Lower leg skin (tissue), 3 donors: ENCODE measurements at regions not wholly inside any gene's neighbourhood (a gene's known extent, or its start where the extent isn't known, plus 50 kb on each side); places are given as distances from the start of the nearest gene placed in this dataset.

Source experiments
- POLR2A ChIP-seq, 2 donors: fragments of 450-650 bp; IDR thresholded peaks; one replicate each; pipeline ENCODE4 v1.6.1; 2016 to 2017; ENCODE audit warnings: antibody characterized with exemption in 2 of 2, mild to moderate bottlenecking in 1 of 2, moderate library complexity in 1 of 2
- TF ChIP-seq, protein P1 (sequence below), 3 donors: fragments of 450-650 bp; IDR thresholded peaks; one replicate each; pipeline ENCODE4 v1.5.1; 2016; ENCODE audit warnings: antibody characterized with exemption in 3 of 3, mild to moderate bottlenecking in 3 of 3, moderate library complexity in 2 of 3

DNA sequence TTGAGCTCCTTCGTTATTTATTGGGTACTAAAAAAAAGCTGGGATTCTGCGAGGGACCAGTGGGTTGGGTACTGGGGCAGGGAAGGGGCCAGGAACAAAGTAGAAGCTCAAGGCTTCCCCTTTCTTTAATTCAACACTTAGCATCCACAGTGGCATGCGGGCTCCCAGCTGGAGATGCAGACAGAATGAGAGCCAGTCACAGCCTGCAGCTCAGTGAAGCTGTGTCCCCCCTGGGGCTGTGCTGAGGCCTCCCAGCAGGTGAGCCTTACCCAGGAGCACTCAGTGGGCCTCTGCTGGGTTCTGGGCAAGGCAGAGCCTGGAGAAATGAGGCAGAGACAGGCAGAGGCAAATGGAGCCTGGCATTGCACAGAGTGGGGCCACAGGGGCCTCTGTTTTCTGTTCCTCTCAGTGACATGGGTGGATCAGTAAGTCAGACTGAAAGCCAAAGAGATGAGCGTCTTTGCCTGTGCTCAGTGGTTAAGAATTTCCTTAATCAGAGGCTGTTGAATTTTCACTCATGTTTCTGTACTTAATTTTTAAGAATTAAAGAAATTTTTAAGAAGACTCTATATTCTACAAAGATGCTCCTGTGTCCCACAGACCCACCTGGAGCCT lies 181.4 kb upstream of the RBPJ start:
- TF ChIP-seq, protein P1, sequence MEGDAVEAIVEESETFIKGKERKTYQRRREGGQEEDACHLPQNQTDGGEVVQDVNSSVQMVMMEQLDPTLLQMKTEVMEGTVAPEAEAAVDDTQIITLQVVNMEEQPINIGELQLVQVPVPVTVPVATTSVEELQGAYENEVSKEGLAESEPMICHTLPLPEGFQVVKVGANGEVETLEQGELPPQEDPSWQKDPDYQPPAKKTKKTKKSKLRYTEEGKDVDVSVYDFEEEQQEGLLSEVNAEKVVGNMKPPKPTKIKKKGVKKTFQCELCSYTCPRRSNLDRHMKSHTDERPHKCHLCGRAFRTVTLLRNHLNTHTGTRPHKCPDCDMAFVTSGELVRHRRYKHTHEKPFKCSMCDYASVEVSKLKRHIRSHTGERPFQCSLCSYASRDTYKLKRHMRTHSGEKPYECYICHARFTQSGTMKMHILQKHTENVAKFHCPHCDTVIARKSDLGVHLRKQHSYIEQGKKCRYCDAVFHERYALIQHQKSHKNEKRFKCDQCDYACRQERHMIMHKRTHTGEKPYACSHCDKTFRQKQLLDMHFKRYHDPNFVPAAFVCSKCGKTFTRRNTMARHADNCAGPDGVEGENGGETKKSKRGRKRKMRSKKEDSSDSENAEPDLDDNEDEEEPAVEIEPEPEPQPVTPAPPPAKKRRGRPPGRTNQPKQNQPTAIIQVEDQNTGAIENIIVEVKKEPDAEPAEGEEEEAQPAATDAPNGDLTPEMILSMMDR (IDR thresholded peaks at IDR 0.05), result no peak
- no peak for TF ChIP-seq POLR2A (IDR thresholded peaks at IDR 0.05)
